ENCODE measurements at regions not wholly inside any gene's neighbourhood (a gene's known extent, or its start where the extent isn't known, plus 50 kb on each side); places are given as distances from the start of the nearest gene placed in this dataset.
A peak's percentile ranks its signal among the peaks of the same experiment; 100 is the strongest.

- DNase-seq, result no peak
Measured at GRCh38 chr12:100675432-100675831, 101.9 kb downstream of the GAS2L3 start.

GRCh38 chr12:100681074-100681473 is 107.6 kb downstream of the GAS2L3 start:
- DNase-seq, result no peak

- no peak for DNase-seq
Measured at GRCh38 chr12:100682178-100682577, 108.7 kb downstream of the GAS2L3 start.

GRCh38 chr12:100687686-100688085 is 106.9 kb upstream of the ANO4 start:
- DNase-seq, result no peak

- no peak for DNase-seq
Measured at GRCh38 chr12:100688451-100688864, 106.1 kb upstream of the ANO4 start.

DNA sequence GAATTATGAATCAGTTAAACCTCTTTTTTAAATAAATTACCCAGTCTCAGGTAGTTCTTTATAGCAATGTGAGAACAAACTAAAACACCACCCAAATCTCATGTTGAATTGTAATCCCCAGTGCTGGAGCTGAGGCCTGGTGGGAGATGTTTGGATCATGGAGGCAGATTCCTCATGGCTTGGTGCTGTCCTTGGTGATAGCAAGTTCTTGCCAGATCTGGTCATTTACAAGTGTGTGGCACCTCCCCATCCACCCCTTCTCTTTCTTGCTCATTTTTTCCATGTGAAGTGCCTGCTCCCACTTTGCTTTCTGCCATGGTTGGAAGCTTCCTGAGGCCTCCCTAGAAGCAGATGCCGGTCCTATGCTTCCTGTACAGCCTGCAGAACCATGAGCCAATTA is 102.1 kb upstream of the ANO4 start:
- no peak for DNase-seq

GRCh38 chr12:100698518-100698917 is 96.1 kb upstream of the ANO4 start:
- DNase-seq, result no peak

GRCh38 chr12:100699209-100699608 is 95.4 kb upstream of the ANO4 start:
- DNase-seq, result peak; percentile 55

GRCh38 chr12:100703337-100703736 is 91.2 kb upstream of the ANO4 start:
- DNase-seq, result no peak

DNA sequence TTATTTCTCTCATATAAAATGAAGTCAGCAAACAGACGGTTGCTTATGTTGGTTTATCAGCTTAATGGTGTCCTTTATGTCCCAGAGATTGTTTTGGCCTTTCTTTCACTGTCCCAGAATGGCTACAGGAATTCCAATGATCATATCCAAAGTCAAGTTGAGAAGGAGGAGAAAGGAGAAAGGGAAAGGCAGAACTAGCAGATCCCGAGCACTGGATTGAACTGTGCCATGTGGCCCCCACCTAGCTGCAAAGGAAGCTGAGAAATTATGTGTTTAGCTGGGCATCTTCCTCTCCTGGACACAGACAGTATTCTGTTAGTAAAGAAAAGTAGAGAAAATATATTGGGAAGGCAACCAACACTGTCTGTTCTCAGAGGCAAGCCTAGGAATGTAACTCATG is 90.7 kb upstream of the ANO4 start:
- no peak for DNase-seq

DNA sequence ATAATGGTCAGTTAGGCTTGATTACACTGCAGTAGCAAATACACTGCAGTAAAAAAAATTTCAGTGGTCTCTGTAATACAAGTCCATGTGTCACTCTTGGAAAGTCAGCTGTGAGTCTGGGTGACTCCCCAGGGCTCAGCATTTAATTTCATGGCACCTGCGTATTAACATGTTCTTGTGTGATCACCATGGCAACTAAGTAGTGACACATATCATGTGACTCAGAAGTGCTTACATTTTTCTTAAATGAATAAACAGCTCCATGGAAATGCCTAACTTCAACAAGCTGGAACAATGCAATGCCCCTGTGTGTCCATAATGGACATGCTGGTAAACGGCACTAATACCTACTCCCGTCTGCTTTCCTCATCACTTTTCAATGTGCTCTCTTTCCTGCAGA is 88.5 kb upstream of the ANO4 start:
- no peak for DNase-seq

GRCh38 chr12:100708591-100708990 is 86.0 kb upstream of the ANO4 start:
- no peak for DNase-seq

- no peak for DNase-seq
Measured at GRCh38 chr12:100715976-100716944, 78.3 kb upstream of the ANO4 start.

- DNase-seq, result no peak
Measured at GRCh38 chr12:100716945-100717732, 77.4 kb upstream of the ANO4 start.

GRCh38 chr12:100717733-100718067 is 76.9 kb upstream of the ANO4 start:
- no peak for DNase-seq

GRCh38 chr12:100718187-100718586 is 76.4 kb upstream of the ANO4 start:
- DNase-seq, result no peak

DNA sequence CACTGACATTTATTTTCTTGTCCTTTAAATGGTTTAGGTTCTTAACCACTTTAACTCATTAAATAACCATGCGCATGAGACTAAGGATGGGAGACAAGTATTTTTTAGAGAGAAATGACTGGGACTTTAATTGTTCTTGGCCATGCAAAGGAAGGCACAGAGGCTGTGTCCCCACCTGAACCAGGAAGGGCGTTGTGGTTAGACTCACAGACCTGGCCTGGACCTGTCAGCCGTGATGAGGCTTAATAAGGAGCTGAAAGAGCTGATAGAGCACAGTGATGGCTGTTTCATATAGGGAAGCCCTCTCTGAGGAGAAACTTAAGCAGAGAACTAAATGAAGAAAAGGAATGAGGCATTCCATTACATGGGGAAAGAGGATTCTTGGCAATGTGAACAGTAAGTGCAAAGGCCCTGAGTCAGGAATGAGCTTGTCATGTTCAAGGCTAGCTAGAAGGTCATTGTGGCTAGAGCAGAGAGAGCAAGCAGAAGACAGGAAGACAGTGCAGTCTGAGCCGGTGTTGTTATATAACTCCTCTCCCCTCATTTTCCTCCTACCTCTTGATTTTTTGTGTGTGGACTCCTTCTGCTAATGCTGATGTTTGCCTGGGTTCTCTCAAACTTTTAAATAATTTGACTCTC is 74.4 kb upstream of the ANO4 start:
- DNase-seq, result no peak

DNA sequence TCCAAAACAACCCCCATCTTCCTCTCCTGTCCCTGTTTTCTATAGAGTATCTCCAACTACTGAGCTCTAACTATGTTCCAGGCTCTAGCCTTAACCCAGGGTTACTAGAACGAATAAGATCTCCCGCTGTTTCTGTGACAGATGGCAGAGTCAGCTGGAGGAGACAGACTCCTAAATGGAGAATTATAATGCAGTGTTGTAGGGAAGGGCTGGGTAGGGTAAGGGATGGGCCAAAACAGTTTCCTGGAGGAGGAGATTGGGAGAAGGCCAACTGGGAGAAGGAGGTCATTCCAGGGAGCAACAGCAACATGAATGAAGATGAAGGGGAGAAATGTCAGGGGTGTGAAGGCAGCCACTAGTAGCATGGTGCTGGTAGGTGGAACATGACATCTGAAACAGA is 73.4 kb upstream of the ANO4 start:
- no peak for DNase-seq

- DNase-seq, result no peak
Measured at GRCh38 chr12:100724071-100724470, 70.5 kb upstream of the ANO4 start.

DNA sequence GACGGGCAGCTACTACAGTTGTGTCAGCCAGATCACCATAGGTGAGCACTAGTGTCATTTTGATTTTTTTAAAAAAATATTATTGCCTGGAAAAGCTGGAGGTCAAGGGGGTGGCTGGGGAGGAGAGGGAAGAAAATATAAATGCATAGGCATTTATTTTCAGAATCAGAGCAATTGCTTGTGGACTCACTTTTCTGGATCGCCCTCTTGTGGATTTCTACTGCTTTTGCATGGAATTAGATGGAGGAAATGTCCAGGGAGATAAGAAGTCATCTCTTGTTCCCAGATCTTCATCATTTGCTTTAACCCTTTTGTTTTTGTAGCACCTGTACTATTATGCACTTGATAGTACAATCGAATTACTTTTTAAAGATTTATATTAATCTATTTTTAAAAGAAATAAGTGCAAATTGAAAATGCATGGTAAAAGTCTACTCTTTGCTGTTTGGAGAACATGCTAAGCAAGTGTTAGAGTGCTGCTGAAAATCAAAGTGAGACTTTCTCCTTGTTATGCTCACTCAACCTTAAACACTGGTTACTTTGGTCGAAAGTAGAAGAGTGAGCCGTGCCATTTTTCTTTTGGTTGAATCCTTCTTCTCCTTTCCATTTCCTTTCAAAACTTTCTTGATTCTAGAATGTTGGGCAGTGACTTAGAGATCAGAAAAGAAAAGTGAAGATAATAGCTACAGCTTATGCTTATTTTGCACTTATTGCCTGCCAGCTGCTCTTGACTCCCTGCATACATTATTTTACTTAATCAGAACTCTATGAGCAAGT is 60.6 kb upstream of the ANO4 start:
- DNase-seq, result no peak

DNA sequence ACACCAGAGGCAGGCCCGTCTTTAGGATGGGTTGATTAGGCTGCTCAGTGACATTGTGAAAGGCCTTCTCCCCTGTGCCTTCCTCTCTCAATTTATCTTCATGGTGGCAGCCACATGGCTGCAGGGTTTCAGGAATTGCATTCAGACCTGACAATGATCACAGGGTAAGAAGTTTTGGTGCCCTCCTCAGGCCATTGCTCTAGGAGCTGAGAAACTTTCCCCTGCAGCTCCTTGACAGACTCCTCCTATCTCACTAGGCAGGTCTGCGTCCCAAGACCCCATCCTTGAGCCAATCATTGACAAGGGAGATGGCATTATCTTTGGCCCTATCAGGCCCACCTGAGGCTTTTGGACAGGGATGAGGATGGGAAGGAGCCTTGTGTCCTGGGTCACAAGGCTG is 57.4 kb upstream of the ANO4 start:
- no peak for DNase-seq

GRCh38 chr12:100738086-100738485 is 56.5 kb upstream of the ANO4 start:
- DNase-seq, result no peak

Data from inflammatory macrophage treated with lipopolysaccharide for 4 hours (primary cell).